Fibroblast of mammary gland (primary cell): ENCODE measurements at regions not wholly inside any gene's neighbourhood (a gene's known extent, or its start where the extent isn't known, plus 50 kb on each side); places are given as distances from the start of the nearest gene placed in this dataset.
"Not testable (repeated sequence)": the region's sequence is repeated elsewhere in the genome, so short reads cannot be mapped to it uniquely, and the experiment has no call there.

ENCODE experiments used
- DNase-seq: peaks from one replicate; pipeline ENCODE4 v3.0.0-alpha.2; 2010; ENCODE audit warnings: low read depth
- H3K4me3 ChIP-seq: 2 replicates; pipeline ENCODE4 v1.5.1; 2011; ENCODE audit warnings: low read depth, mild to moderate bottlenecking, low read length, moderate library complexity; ENCODE audit not compliant: control insufficient read depth
- TF ChIP-seq, protein P1 (sequence below): conservative IDR thresholded peaks from 2 replicates; pipeline ENCODE4 v1.5.1; 2011; ENCODE audit warnings: low read depth, low read length, inconsistent platforms; ENCODE audit not compliant: control insufficient read depth, insufficient read depth

DNA sequence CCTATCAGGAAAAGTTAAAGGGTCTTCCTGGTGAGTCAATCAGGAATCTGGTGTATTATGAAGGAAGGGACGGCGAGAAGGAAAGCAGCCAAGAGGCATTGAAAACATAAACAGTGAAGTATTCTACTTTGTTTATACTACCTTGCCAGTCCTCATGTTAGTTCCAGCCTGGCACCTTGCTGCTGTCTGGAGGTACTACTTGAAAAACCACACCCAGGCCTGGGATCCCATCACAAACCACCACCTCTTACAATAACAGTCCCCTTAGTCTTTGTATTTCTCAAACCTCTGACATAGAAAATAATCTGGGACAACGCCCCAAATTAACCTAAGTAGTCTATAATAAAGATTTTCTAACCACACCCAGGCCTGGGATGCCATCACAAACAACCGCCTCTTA lies 676.7 kb upstream of the SOX9 start:
- no peak overlapping the region for H3K4me3 ChIP-seq
- TF ChIP-seq, protein P1, sequence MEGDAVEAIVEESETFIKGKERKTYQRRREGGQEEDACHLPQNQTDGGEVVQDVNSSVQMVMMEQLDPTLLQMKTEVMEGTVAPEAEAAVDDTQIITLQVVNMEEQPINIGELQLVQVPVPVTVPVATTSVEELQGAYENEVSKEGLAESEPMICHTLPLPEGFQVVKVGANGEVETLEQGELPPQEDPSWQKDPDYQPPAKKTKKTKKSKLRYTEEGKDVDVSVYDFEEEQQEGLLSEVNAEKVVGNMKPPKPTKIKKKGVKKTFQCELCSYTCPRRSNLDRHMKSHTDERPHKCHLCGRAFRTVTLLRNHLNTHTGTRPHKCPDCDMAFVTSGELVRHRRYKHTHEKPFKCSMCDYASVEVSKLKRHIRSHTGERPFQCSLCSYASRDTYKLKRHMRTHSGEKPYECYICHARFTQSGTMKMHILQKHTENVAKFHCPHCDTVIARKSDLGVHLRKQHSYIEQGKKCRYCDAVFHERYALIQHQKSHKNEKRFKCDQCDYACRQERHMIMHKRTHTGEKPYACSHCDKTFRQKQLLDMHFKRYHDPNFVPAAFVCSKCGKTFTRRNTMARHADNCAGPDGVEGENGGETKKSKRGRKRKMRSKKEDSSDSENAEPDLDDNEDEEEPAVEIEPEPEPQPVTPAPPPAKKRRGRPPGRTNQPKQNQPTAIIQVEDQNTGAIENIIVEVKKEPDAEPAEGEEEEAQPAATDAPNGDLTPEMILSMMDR, result no peak
- DNase-seq, result no peak

GRCh38 chr17:71446645-71447437 lies 674.0 kb upstream of the SOX9 start:
- TF ChIP-seq, protein P1, result no peak
- DNase-seq, result no peak
- H3K4me3 ChIP-seq, result no peak overlapping the region

DNA sequence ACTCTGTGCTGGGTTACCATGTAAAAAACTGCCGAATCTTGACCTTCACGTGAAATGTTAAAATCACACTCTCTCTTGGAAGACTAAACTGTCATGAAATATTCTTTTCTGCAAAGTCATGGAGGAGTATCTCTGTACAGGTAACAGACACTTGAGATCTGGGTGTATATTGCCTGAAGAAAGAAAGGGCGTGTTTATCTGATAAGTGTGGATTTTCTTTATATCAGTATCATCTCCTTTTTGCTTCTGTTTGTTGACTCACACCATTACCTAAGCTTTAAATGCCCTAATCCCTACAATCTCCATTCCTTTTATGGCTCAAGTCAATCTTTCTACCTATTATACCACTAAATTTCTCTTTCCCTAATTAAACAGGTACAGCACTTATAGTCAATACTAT lies 673.2 kb upstream of the SOX9 start:
- H3K4me3 ChIP-seq, result no peak overlapping the region
- no peak for DNase-seq
- TF ChIP-seq, protein P1, result no peak

DNA sequence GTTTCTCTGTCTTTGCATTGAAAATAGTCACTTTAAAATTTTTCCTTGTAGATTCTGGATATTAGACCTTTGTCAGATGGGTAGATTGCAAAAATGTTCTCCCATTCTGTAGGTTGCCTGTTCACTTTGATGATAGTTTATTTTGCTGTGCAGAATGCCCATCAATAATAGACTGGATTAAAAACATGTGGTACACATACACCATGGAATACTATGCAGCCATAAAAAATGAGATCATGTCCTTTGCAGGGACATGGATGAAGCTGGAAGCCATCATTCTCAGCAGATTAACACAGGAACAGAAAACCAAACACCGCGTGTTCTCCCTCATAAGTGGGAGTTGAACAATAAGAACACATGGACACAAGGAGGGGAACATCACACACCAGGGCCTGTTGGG lies 670.2 kb upstream of the SOX9 start:
- not testable (repeated sequence) for H3K4me3 ChIP-seq, DNase-seq

- TF ChIP-seq, protein P1, result no peak
- no peak overlapping the region for H3K4me3 ChIP-seq
- DNase-seq, result no peak
Observed at GRCh38 chr17:71453876-71454422, 666.9 kb upstream of the SOX9 start.

- TF ChIP-seq, protein P1, result no peak
- DNase-seq, result no peak
- no peak overlapping the region for H3K4me3 ChIP-seq
Observed at GRCh38 chr17:71455219-71455618, 665.6 kb upstream of the SOX9 start.

DNA sequence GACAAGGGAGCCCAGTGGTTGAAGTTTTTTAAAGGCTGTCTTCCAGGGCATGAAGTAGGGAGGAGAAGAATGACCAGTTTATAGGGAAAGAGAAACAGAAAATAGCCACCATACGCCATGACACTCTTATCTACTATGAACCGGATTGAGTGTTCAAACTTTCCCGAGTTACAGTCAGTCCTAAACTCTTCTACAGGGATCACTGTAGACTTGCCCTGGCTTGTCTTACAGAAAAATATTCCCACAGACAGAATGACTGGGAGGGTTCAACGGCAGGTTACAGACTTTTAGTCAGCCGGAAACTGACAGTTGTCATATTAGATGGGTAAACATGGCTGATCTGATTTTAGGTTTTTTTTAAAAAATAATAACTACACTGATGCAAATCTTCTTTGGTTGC lies 662.5 kb upstream of the SOX9 start:
- DNase-seq, result no peak
- TF ChIP-seq, protein P1, result no peak
- no peak overlapping the region for H3K4me3 ChIP-seq
